ENCODE measurements at regions not wholly inside any gene's neighbourhood (a gene's known extent, or its start where the extent isn't known, plus 50 kb on each side); places are given as distances from the start of the nearest gene placed in this dataset.

DNA sequence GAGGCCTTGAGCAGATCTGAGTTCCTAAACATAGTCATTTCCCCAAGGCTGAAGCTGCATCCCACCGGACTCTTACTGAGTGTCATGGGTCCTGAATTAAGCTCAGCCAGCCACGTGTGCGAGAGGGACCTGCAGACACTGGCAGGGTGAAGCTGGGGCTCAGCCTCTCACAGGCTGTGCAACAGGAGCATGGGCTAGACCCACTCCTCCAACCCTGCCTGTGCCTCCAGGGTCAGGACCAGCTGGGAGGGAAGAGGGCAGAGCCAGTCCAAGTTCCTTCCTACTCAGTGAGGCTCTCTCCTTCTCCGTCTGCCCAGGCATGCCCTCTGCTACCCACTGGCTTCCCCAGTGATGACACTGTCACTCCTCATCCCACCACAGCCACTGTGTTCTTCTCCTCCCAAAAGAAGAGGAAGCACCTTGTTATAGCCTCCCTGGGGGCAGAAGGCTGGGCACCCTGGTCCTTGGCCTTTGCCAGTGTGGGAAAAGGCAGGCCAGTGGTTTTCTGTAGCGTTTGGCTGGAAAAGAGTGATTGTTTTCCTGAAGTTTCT, 78.9 kb downstream of the KCNF1 start:
- no peak for TF ChIP-seq HDAC2 (IDR thresholded peaks at IDR 0.05; ENCODE audit: borderline replicate concordance in 1 of 2, low read depth in 2 of 2, low read length in 2 of 2)
- no peak for TF ChIP-seq PHF8 (conservative IDR thresholded peaks at IDR 0.05; ENCODE audit: low read depth, low read length)
- no peak for TF ChIP-seq NRF1 (IDR thresholded peaks at IDR 0.05; ENCODE audit: low read depth, low read length)

Measured in H1 (cell line).